ENCODE measurements at regions not wholly inside any gene's neighbourhood (a gene's known extent, or its start where the extent isn't known, plus 50 kb on each side); places are given as distances from the start of the nearest gene placed in this dataset.

DNA sequence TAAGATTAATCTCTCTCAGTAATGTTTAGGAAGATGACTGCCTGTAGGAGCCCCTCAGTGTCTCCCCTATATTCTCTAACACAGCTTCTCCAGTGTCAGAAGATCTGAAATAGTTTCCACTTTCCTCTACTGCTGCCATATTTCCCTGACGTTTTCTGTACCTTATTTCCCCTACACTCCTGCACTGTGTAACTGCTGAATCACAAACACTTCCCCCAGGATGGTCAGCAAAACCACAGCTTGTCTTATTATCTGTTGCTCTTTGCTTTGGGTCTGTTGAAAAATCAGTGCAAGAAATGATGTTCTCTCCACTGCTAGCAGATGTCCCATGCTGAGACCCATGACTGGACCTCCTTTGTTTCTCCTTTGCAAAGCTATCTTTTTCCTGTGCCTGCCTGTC lies 441.7 kb downstream of the EPHA4 start:
- Histone ChIP-seq H3K27me3 (ENCODE audit: control insufficient read depth, insufficient read depth, low read length) (no peaks in the 10 kb centered on the region), H3K4me1 (ENCODE audit: control insufficient read depth, insufficient read depth, low read length) (no peaks in the 10 kb centered on the region), H3K36me3 (ENCODE audit: control insufficient read depth, insufficient read depth, low read length) (no peaks in the 10 kb centered on the region), H3K9ac (ENCODE audit: low read length) (no peak overlapping the region), H3K4me3 (ENCODE audit: low read depth, low read length) (no peak overlapping the region), H3K27ac (ENCODE audit: low read depth, low read length) (no peak overlapping the region), H3K9me3 (ENCODE audit: control insufficient read depth, insufficient read depth, low read depth, low read length) (peaks cover 16% of the 10 kb centered on the region)

DNA sequence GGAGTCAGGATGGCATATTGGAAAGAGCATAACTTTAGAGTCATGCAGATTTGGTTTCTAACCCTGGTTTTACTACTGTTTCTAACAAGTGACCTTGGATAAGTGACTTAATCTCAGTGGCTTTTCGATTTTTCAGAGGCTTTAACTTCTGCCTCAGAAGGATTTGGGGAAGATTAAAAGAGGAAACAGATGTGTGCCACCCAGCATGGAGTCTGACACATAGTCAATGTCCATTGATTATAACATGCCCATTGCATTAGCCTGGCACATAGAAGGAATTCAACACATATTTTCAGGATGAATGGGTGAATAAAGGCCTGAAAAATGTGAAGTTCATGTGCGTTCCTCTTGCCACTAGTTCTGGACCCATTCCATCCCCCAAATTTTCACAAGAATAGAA lies 438.2 kb downstream of the EPHA4 start:
- H3K9me3 ChIP-seq (ENCODE audit: control insufficient read depth, insufficient read depth, low read depth, low read length): no peaks in the 10 kb centered on the region
- no peaks in the 10 kb centered on the region for H3K4me1 ChIP-seq (ENCODE audit: control insufficient read depth, insufficient read depth, low read length)
- H3K4me3 ChIP-seq (ENCODE audit: low read depth, low read length): no peak overlapping the region
- no peaks in the 10 kb centered on the region for H3K36me3 ChIP-seq (ENCODE audit: control insufficient read depth, insufficient read depth, low read length)
- H3K27ac ChIP-seq (ENCODE audit: low read depth, low read length): no peak overlapping the region
- H3K9ac ChIP-seq (ENCODE audit: low read length): no peak overlapping the region
- no peaks in the 10 kb centered on the region for H3K27me3 ChIP-seq (ENCODE audit: control insufficient read depth, insufficient read depth, low read length)

DNA sequence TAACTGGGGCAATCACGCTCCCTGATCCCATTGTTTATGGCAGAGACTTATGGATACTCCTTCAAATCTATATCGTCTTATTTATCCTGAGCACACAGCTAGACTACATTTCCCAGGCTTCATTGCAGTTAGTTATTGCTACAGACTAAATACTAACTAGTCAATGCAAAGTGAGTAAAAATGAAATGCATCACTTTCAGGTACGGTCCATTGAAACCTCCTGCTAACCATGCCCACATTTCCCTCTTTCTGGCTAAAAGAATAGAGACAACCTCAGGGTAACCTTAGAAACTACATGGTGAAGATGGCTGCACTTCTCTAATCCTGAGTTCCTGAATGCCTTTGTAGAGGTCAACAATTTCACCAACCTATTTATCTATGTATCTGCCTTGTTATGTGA lies 437.4 kb downstream of the EPHA4 start:
- H3K9ac ChIP-seq (ENCODE audit: low read length): no peak overlapping the region
- H3K4me3 ChIP-seq (ENCODE audit: low read depth, low read length): no peak overlapping the region

DNA sequence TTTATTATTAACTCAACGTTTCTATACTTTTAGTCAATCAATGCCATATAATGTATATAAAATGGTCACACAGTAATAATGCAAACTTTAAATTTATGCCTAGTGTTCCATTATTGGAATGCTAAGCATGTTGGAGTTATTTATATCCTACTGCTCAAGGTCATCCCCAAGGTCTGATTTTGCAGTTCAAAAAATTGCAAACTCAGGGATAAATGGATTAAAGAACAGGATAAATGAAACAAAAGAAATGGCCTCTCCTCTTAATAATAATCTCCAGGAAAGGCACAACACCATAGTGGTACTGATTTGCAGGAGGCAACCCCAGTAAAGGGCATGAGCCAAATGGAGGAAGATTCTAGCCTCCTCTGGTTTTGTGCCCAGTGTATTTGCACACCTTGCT lies 436.4 kb downstream of the EPHA4 start:
- Histone ChIP-seq H3K27ac (ENCODE audit: low read depth, low read length) (no peak overlapping the region), H3K27me3 (ENCODE audit: control insufficient read depth, insufficient read depth, low read length) (no peaks in the 10 kb centered on the region), H3K9me3 (ENCODE audit: control insufficient read depth, insufficient read depth, low read depth, low read length) (no peaks in the 10 kb centered on the region), H3K9ac (ENCODE audit: low read length) (no peak overlapping the region), H3K4me1 (ENCODE audit: control insufficient read depth, insufficient read depth, low read length) (no peaks in the 10 kb centered on the region), H3K4me3 (ENCODE audit: low read depth, low read length) (no peak overlapping the region), H3K36me3 (ENCODE audit: control insufficient read depth, insufficient read depth, low read length) (no peaks in the 10 kb centered on the region)

More for the DNA sequence above, 437.4 kb downstream of the EPHA4 start:
- H3K36me3 ChIP-seq (ENCODE audit: control insufficient read depth, insufficient read depth, low read length): no peaks in the 10 kb centered on the region
- H3K27ac ChIP-seq (ENCODE audit: low read depth, low read length): no peak overlapping the region
- H3K27me3 ChIP-seq (ENCODE audit: control insufficient read depth, insufficient read depth, low read length): no peaks in the 10 kb centered on the region
- no peaks in the 10 kb centered on the region for H3K9me3 ChIP-seq (ENCODE audit: control insufficient read depth, insufficient read depth, low read depth, low read length)
- no peaks in the 10 kb centered on the region for H3K4me1 ChIP-seq (ENCODE audit: control insufficient read depth, insufficient read depth, low read length)

DNA sequence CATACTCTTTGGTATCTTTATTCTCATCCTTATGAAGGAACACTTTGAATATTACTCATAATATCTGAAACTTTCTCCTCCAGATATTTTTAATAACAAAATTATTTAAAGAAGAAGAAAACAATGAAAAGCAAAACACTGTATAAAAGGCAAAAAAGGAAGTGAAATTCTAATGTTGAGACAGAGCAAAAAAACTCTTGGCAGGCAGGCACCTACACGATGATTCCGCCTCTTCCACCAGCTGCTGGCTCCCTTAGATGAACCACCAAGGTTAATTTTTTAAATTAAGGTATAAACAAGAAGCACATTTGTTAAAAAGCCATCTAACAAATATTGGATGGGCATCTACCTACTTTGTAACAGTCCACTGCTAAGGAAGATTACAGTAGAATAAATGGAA lies 434.7 kb downstream of the EPHA4 start:
- Histone ChIP-seq H3K9me3 (ENCODE audit: control insufficient read depth, insufficient read depth, low read depth, low read length) (no peaks in the 10 kb centered on the region), H3K4me1 (ENCODE audit: control insufficient read depth, insufficient read depth, low read length) (no peaks in the 10 kb centered on the region), H3K4me3 (ENCODE audit: low read depth, low read length) (no peak overlapping the region), H3K27me3 (ENCODE audit: control insufficient read depth, insufficient read depth, low read length) (no peaks in the 10 kb centered on the region), H3K36me3 (ENCODE audit: control insufficient read depth, insufficient read depth, low read length) (no peaks in the 10 kb centered on the region), H3K27ac (ENCODE audit: low read depth, low read length) (no peak overlapping the region), H3K9ac (ENCODE audit: low read length) (no peak overlapping the region)

DNA sequence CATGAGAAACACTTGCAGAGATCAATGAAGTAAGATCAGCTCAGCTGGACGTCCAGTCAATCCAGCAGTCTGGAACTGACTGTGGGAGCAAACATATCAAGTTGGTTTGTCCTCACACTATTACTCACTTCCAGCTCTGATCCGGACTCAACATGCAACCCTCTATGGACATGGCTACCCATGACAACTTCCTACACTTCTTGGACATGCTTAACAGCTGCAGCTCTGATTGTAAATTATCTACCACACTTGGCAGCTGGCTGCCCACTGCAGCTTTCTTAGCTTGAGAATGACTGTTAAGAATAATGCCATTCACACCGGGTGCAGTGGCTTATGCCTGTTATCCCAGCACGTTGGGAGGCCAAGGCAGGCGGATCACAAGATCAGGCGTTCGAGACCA lies 429.8 kb downstream of the EPHA4 start:
- no peak overlapping the region for H3K27ac ChIP-seq (ENCODE audit: low read depth, low read length)
- H3K4me3 ChIP-seq (ENCODE audit: low read depth, low read length): no peak overlapping the region
- no peak overlapping the region for H3K9ac ChIP-seq (ENCODE audit: low read length)

DNA sequence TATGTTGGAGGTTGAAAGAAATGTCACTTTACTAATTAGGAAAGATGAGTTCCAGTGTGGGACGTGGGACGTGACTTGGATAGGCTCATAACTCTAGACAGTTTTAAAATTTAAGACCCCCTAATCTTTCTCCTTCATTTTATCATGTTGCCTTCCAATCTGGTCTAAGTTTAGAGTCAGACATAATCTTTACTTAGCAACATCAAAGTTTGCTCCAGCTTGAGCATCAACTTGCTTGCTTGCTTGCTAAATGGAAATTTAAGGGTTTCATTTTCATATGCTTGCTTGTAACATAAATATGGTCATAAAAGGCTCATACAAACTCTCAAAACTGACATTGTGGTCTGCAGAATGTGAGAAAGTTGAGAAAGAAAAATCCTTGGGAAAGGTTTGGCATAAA lies 428.9 kb downstream of the EPHA4 start:
- no peaks in the 10 kb centered on the region for H3K27me3 ChIP-seq (ENCODE audit: control insufficient read depth, insufficient read depth, low read length)
- no peak overlapping the region for H3K4me3 ChIP-seq (ENCODE audit: low read depth, low read length)
- H3K9ac ChIP-seq (ENCODE audit: low read length): no peak overlapping the region
- H3K36me3 ChIP-seq (ENCODE audit: control insufficient read depth, insufficient read depth, low read length): no peaks in the 10 kb centered on the region
- no peaks in the 10 kb centered on the region for H3K4me1 ChIP-seq (ENCODE audit: control insufficient read depth, insufficient read depth, low read length)
- H3K9me3 ChIP-seq (ENCODE audit: control insufficient read depth, insufficient read depth, low read depth, low read length): no peaks in the 10 kb centered on the region
- H3K27ac ChIP-seq (ENCODE audit: low read depth, low read length): no peak overlapping the region

More for the DNA sequence above, 429.8 kb downstream of the EPHA4 start:
- H3K9me3 ChIP-seq (ENCODE audit: control insufficient read depth, insufficient read depth, low read depth, low read length): no peaks in the 10 kb centered on the region
- no peaks in the 10 kb centered on the region for H3K36me3 ChIP-seq (ENCODE audit: control insufficient read depth, insufficient read depth, low read length)
- H3K4me1 ChIP-seq (ENCODE audit: control insufficient read depth, insufficient read depth, low read length): no peaks in the 10 kb centered on the region
- H3K27me3 ChIP-seq (ENCODE audit: control insufficient read depth, insufficient read depth, low read length): no peaks in the 10 kb centered on the region

DNA sequence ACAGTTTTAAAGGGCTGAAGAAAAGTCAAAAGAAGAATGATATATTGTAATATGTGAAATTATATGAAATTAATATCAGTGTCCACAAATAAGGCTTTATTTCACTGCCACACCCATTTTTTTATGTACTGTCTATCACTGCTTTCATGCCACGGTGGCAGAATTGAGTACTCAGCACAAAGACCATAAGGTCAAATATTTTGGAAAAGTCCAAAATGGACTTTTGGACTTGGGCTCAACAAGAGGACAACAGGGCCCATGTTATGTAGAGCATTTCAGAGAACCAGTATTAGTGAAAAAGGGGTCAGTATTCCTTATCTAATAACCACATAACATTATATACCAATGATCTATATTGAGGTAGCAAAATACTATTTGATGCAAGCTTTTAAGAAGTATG lies 427.2 kb downstream of the EPHA4 start:
- Histone ChIP-seq H3K9me3 (ENCODE audit: control insufficient read depth, insufficient read depth, low read depth, low read length) (no peaks in the 10 kb centered on the region), H3K27me3 (ENCODE audit: control insufficient read depth, insufficient read depth, low read length) (no peaks in the 10 kb centered on the region), H3K4me3 (ENCODE audit: low read depth, low read length) (no peak overlapping the region), H3K27ac (ENCODE audit: low read depth, low read length) (no peak overlapping the region), H3K9ac (ENCODE audit: low read length) (no peak overlapping the region), H3K36me3 (ENCODE audit: control insufficient read depth, insufficient read depth, low read length) (no peaks in the 10 kb centered on the region), H3K4me1 (ENCODE audit: control insufficient read depth, insufficient read depth, low read length) (no peaks in the 10 kb centered on the region)

DNA sequence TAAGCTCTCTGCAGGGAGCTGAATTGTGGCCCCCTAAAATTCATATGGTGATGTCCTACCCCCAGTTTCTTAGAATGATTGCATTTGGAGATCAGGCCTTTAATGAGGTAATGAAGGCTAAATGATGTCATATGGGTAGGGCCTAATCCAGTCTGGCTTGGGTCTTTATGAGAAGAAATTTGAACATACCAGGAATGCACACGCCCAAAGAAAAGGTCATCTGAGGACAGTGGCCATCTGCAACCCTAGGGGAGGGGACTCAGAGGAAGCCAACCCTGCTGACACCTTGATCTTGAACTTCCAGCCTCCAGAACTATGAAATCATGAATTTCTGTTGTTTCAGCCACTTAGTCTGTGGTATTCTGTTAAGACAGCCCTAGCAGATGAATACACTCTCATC lies 426.7 kb downstream of the EPHA4 start:
- H3K9me3 ChIP-seq (ENCODE audit: control insufficient read depth, insufficient read depth, low read depth, low read length): no peaks in the 10 kb centered on the region
- no peak overlapping the region for H3K4me3 ChIP-seq (ENCODE audit: low read depth, low read length)
- H3K36me3 ChIP-seq (ENCODE audit: control insufficient read depth, insufficient read depth, low read length): no peaks in the 10 kb centered on the region
- H3K9ac ChIP-seq (ENCODE audit: low read length): no peak overlapping the region
- no peaks in the 10 kb centered on the region for H3K27me3 ChIP-seq (ENCODE audit: control insufficient read depth, insufficient read depth, low read length)
- H3K4me1 ChIP-seq (ENCODE audit: control insufficient read depth, insufficient read depth, low read length): no peaks in the 10 kb centered on the region
- no peak overlapping the region for H3K27ac ChIP-seq (ENCODE audit: low read depth, low read length)

DNA sequence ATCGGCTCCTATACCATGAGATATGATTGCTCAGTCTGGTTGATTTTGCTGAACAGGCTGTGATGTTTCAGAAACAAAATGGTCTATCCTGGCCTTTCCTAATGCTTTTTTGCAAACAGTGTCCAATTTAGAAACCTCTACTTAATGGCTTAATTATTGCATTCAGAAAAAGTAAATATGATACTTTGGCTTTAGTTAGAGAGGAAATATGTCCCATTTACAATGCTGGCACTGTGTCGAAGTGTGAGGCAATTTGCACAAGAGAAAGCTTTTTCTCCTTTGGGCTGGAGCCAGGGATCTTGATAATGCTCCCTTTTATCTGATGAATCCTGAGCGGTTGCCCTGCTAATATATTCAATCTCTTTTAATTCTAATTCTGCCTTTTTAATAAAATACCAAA lies 418.9 kb downstream of the EPHA4 start:
- Histone ChIP-seq H3K27me3 (ENCODE audit: control insufficient read depth, insufficient read depth, low read length) (no peaks in the 10 kb centered on the region), H3K9ac (ENCODE audit: low read length) (no peak overlapping the region), H3K4me3 (ENCODE audit: low read depth, low read length) (no peak overlapping the region), H3K4me1 (ENCODE audit: control insufficient read depth, insufficient read depth, low read length) (peaks cover 10% of the 10 kb centered on the region; the same call in 1 of the 2 replicates), H3K36me3 (ENCODE audit: control insufficient read depth, insufficient read depth, low read length) (no peaks in the 10 kb centered on the region), H3K27ac (ENCODE audit: low read depth, low read length) (no peak overlapping the region), H3K9me3 (ENCODE audit: control insufficient read depth, insufficient read depth, low read depth, low read length) (no peaks in the 10 kb centered on the region)

DNA sequence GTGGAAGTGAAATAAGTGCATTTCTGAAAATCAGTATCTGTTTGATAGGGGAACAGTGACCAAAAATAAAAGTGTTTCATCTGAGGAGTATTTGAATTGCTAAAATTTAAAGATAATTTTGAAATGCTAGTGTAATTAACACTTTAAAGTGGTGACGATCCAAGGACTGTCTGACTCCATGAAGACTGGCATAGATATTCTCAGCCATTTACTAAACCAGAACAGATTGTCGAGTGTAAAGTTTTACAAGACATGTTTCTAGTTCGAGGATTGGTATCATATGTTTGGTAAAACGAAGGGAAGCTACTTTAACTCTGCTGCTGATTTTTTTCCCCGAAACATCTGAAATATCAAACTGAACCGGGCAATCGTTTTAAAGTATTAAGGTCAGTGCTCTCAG lies 417.9 kb downstream of the EPHA4 start:
- Histone ChIP-seq H3K4me3 (ENCODE audit: low read depth, low read length) (no peak overlapping the region), H3K27me3 (ENCODE audit: control insufficient read depth, insufficient read depth, low read length) (no peaks in the 10 kb centered on the region), H3K9me3 (ENCODE audit: control insufficient read depth, insufficient read depth, low read depth, low read length) (no peaks in the 10 kb centered on the region), H3K4me1 (ENCODE audit: control insufficient read depth, insufficient read depth, low read length) (peaks cover 10% of the 10 kb centered on the region; the same call in 1 of the 2 replicates), H3K36me3 (ENCODE audit: control insufficient read depth, insufficient read depth, low read length) (no peaks in the 10 kb centered on the region), H3K9ac (ENCODE audit: low read length) (no peak overlapping the region), H3K27ac (ENCODE audit: low read depth, low read length) (no peak overlapping the region)

All from HUES6 (cell line).